SU-DHL-6 (cell line): ENCODE measurements at regions not wholly inside any gene's neighbourhood (a gene's known extent, or its start where the extent isn't known, plus 50 kb on each side); places are given as distances from the start of the nearest gene placed in this dataset.

Experiments
- H2AFZ ChIP-seq: fragments of 200-600 bp; sonication (generic); 2 replicates; pipeline ENCODE4 v1.6.1; 2014; ENCODE audit warnings: low read depth, mild to moderate bottlenecking, moderate library complexity, mixed read lengths, antibody characterized with exemption, low read length; ENCODE audit not compliant: severe bottlenecking
- H3F3A ChIP-seq: fragments of 200-600 bp; shearing (Covaris generic); 2 replicates; pipeline ENCODE4 v1.6.0; 2016; ENCODE audit warnings: antibody characterized with exemption, mild to moderate bottlenecking; ENCODE audit not compliant: insufficient read depth
- H3K27ac ChIP-seq: fragments of 200-600 bp; sonication (generic); 2 replicates; pipeline ENCODE4 v1.5.1; 2016; ENCODE audit warnings: low read depth, mild to moderate bottlenecking, low read length, moderate library complexity, mixed read lengths
- H3K27me3 ChIP-seq: fragments of 200-600 bp; sonication (generic), shearing (Covaris generic); 2 replicates; pipeline ENCODE4 v1.6.0; 2014; ENCODE audit warnings: mild to moderate bottlenecking, low read length
- H3K36me3 ChIP-seq: fragments of 200-600 bp; sonication (generic); 2 replicates; pipeline ENCODE4 v1.6.1; 2014; ENCODE audit warnings: mild to moderate bottlenecking, low read length, mixed read lengths
- H3K4me2 ChIP-seq: fragments of 300-600, 200-600 bp; shearing (Covaris generic), sonication (generic); 2 replicates; pipeline ENCODE4 v1.6.0; 2014; ENCODE audit warnings: low read length, low read depth, mild to moderate bottlenecking; ENCODE audit not compliant: poor library complexity, severe bottlenecking
- H3K4me3 ChIP-seq: fragments of 200-600 bp; sonication (generic); 2 replicates; pipeline ENCODE4 v1.5.1; 2014; ENCODE audit warnings: antibody characterized with exemption, low read length, mild to moderate bottlenecking, mixed read lengths; ENCODE audit not compliant: insufficient read depth, poor library complexity, severe bottlenecking
- H3K79me2 ChIP-seq: fragments of 200-600 bp; sonication (generic); 2 replicates; pipeline ENCODE4 v1.6.1; 2014; ENCODE audit warnings: mild to moderate bottlenecking, low read length, moderate library complexity; ENCODE audit not compliant: insufficient read depth
- H3K9ac ChIP-seq: fragments of 200-600 bp; sonication (generic); 2 replicates; pipeline ENCODE4 v1.7.0; 2014; ENCODE audit warnings: mild to moderate bottlenecking, low read length
- H3K9me2 ChIP-seq: fragments of 200-600 bp; sonication (generic); replicated peaks from 2 replicates; pipeline ENCODE4 v1.6.1; 2014; ENCODE audit warnings: low read length; ENCODE audit not compliant: insufficient read depth
- H3K9me3 ChIP-seq: fragments of 200-600 bp; sonication (generic); 2 replicates; pipeline ENCODE4 v1.6.1; 2014; ENCODE audit warnings: low read length, mixed read lengths; ENCODE audit not compliant: insufficient read depth
- H4K20me1 ChIP-seq: fragments of 200-600 bp; sonication (generic); 2 replicates; pipeline ENCODE4 v1.6.1; 2014; ENCODE audit warnings: low read depth, mild to moderate bottlenecking, antibody characterized with exemption, low read length, moderate library complexity, mixed read lengths
- EZH2phosphoT487 ChIP-seq: fragments of 200-600 bp; sonication (generic), shearing (Covaris generic); conservative IDR thresholded peaks from 2 replicates; pipeline ENCODE4 v1.6.1; 2018; ENCODE audit warnings: mild to moderate bottlenecking, antibody characterized with exemption, low read length, moderate library complexity, mixed read lengths
- TF ChIP-seq, protein P1 (sequence below): fragments of 200-600 bp; sonication (generic); IDR thresholded peaks from one replicate; pipeline ENCODE4 v1.5.1; 2017; ENCODE audit warnings: antibody characterized with exemption, mild to moderate bottlenecking, low read length, moderate library complexity; ENCODE audit not compliant: insufficient read depth, poor library complexity, severe bottlenecking

DNA sequence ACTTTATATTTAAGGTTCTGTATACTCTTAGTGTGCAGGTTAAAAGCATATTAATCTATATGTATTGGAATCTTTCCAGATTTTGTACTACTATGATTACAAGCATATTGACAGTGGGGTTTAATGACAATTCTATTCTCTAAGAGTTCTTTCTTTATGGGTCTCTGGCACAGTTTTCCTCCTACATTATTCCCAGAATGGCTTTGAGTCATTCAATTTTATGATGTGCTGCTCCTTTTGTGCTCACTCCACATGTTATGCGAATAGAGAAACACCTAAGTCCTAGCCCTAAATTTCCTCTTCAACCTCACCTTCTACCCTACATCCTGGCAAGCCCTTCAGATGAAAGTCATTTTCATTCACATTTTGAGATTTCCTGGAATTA, 209.9 kb upstream of the DIAPH2 start:
- no peak overlapping the region for H2AFZ ChIP-seq
- no peaks in the 10 kb centered on the region for H3K9me3 ChIP-seq
- H3F3A ChIP-seq = no peaks in the 10 kb centered on the region
- no peak for TF ChIP-seq EZH2phosphoT487
- TF ChIP-seq, protein P1, sequence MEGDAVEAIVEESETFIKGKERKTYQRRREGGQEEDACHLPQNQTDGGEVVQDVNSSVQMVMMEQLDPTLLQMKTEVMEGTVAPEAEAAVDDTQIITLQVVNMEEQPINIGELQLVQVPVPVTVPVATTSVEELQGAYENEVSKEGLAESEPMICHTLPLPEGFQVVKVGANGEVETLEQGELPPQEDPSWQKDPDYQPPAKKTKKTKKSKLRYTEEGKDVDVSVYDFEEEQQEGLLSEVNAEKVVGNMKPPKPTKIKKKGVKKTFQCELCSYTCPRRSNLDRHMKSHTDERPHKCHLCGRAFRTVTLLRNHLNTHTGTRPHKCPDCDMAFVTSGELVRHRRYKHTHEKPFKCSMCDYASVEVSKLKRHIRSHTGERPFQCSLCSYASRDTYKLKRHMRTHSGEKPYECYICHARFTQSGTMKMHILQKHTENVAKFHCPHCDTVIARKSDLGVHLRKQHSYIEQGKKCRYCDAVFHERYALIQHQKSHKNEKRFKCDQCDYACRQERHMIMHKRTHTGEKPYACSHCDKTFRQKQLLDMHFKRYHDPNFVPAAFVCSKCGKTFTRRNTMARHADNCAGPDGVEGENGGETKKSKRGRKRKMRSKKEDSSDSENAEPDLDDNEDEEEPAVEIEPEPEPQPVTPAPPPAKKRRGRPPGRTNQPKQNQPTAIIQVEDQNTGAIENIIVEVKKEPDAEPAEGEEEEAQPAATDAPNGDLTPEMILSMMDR = no peak
- no peak overlapping the region for H3K9ac ChIP-seq
- H3K79me2 ChIP-seq = no peaks in the 10 kb centered on the region
- H3K27ac ChIP-seq = no peak overlapping the region
- H3K36me3 ChIP-seq = no peaks in the 10 kb centered on the region
- no peaks in the 10 kb centered on the region for H3K27me3 ChIP-seq
- no peaks in the 10 kb centered on the region for H4K20me1 ChIP-seq
- no peak overlapping the region for H3K4me3 ChIP-seq
- no peak overlapping the region for H3K4me2 ChIP-seq
- H3K9me2 ChIP-seq = no peaks in the 10 kb centered on the region

DNA sequence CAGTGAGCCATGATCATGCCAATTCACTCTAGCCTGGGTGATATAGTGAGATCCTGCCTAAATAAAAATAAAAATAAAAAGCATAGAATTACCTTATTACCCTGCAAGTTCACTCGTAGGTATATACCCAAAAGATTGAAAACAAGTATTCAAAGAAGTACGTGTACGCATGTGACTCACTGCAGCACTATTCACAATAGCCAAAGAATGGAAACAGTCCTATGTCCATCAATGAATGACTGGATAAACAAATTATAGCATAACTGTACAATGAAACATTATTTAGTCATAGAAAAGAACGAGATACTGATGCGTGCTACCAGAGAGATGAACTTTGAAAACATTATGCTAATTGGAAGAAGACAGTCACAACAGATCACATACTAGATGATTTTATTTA, 204.6 kb upstream of the DIAPH2 start:
- Histone ChIP-seq H4K20me1 (no peaks in the 10 kb centered on the region), H3K4me2 (no peak overlapping the region), H3K9me2 (no peaks in the 10 kb centered on the region), H3F3A (no peaks in the 10 kb centered on the region), H3K79me2 (no peaks in the 10 kb centered on the region), H3K36me3 (no peaks in the 10 kb centered on the region), H3K4me3 (no peak overlapping the region), H3K27ac (no peak overlapping the region), H3K9me3 (no peaks in the 10 kb centered on the region), H3K27me3 (no peaks in the 10 kb centered on the region), H3K9ac (no peak overlapping the region), H2AFZ (no peak overlapping the region)
- TF ChIP-seq, protein P1 = no peak
- no peak for TF ChIP-seq EZH2phosphoT487

DNA sequence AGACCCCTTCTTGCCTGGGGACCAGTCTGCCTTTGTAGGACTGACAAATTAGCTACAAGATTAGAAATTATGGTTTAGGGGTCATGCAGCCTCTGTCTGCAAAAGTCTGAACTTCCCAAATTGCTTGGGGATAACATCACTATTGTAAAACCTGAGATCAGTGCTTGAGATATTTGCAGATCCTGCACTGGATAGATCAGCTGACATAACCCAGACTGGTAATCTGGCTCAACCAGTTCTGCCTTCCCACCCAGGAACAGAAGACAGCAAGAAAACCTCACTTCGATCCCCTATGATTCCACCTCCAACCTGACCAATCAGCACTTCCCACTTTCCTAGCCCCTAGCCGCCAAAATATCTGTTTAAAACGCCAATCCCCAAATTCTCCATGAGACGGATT, 202.8 kb upstream of the DIAPH2 start:
- H2AFZ ChIP-seq = no peak overlapping the region
- no peaks in the 10 kb centered on the region for H3K79me2 ChIP-seq
- no peak overlapping the region for H3K4me2 ChIP-seq
- no peaks in the 10 kb centered on the region for H4K20me1 ChIP-seq
- H3K27me3 ChIP-seq = no peaks in the 10 kb centered on the region
- H3K4me3 ChIP-seq = no peak overlapping the region
- no peaks in the 10 kb centered on the region for H3K9me2 ChIP-seq
- no peaks in the 10 kb centered on the region for H3K36me3 ChIP-seq
- no peak for TF ChIP-seq EZH2phosphoT487
- TF ChIP-seq, protein P1 = no peak
- no peaks in the 10 kb centered on the region for H3K9me3 ChIP-seq
- no peaks in the 10 kb centered on the region for H3F3A ChIP-seq
- no peak overlapping the region for H3K27ac ChIP-seq
- H3K9ac ChIP-seq = no peak overlapping the region
